GM12878 (cell line): ENCODE measurements at regions not wholly inside any gene's neighbourhood (a gene's known extent, or its start where the extent isn't known, plus 50 kb on each side); places are given as distances from the start of the nearest gene placed in this dataset.

Experiments
- ATAC-seq: fragments of 200-7000 bp; cut with Tn5 transposase; 3 replicates; pipeline ENCODE4 v1.9.1; 2020; ENCODE audit warnings: mild to moderate bottlenecking, moderate library complexity
- BruUV-seq: library from RNA; stranded (reverse); fragments of 400-500 nt; replicated peaks from 2 replicates; lab custom pipeline; 2021; lab: Mats Ljungman, UMichigan
- CTCF ChIA-PET: fragments of 300-600 bp; sonication (Branson Sonifier 250); formaldehyde crosslinking; extraction: SDS; loops from one replicate; lab custom pipeline; 2021; ENCODE audit warnings: inconsistent platforms; lab: Yijun Ruan, JAX
- POLR2A ChIA-PET: fragments of 350-600 bp; formaldehyde crosslinking; extraction: SDS; loops from one replicate; lab custom pipeline; 2021; ENCODE audit warnings: inconsistent platforms; lab: Charles Lee
- RAD21 ChIA-PET: fragments of 300-600 bp; sonication (Branson Sonifier 250); formaldehyde crosslinking; loops from one replicate; lab custom pipeline; 2023; ENCODE audit warnings: antibody characterized with exemption; ENCODE audit not compliant: unreplicated experiment; lab: Charles Lee
- SMC1A ChIA-PET: fragments of 300-600 bp; sonication (Branson Sonifier 250); formaldehyde crosslinking; loops from one replicate; lab custom pipeline; 2023; ENCODE audit not compliant: unreplicated experiment, uncharacterized antibody; lab: Charles Lee
- DNase-seq: peaks from one replicate; pipeline ENCODE4 v3.0.0-alpha.2; 2011; ENCODE audit warnings: low read depth, low spot score
- FAIRE-seq: peaks from 3 replicates; lab custom pipeline; 2011; peaks lifted over from hg19 to GRCh38; lab: Jason Lieb, UNC
- H2AFZ ChIP-seq: 2 replicates; pipeline ENCODE4 v1.6.0; 2011; ENCODE audit warnings: low read depth, low read length, control low read depth; ENCODE audit not compliant: control insufficient read depth
- H3K27ac ChIP-seq: 2 replicates; pipeline ENCODE4 v1.5.1; 2011; ENCODE audit warnings: control low read depth; ENCODE audit not compliant: control insufficient read depth, insufficient read depth
- H3K27me3 ChIP-seq, 2 experiments: replicated peaks in 1 of 2; 2 replicates each; pipeline versions ENCODE4 v1.6.0 to v1.6.1; 2011; ENCODE audit warnings: low read length in 1 of 2; ENCODE audit not compliant: control insufficient read depth in 2 of 2, insufficient read depth in 2 of 2
- H3K36me3 ChIP-seq, 2 experiments: 2 replicates each; pipeline ENCODE4 v1.5.1; 2011; ENCODE audit warnings: low read length in 1 of 2; ENCODE audit not compliant: control insufficient read depth in 2 of 2, insufficient read depth in 2 of 2
- H3K4me1 ChIP-seq: 2 replicates; pipeline ENCODE4 v1.6.1; 2011; ENCODE audit warnings: mild to moderate bottlenecking, low read length, moderate library complexity, mixed read lengths; ENCODE audit not compliant: control insufficient read depth, insufficient read depth
- H3K4me2 ChIP-seq: 2 replicates; pipeline ENCODE4 v1.6.0; 2011; ENCODE audit warnings: control low read depth; ENCODE audit not compliant: control insufficient read depth, insufficient read depth
- H3K4me3 ChIP-seq: fragments of 200-600 bp; sonication (generic); 2 replicates; pipeline ENCODE4 v1.5.1; 2016
- H3K79me2 ChIP-seq: 2 replicates; pipeline ENCODE4 v1.6.0; 2011; ENCODE audit warnings: low read length; ENCODE audit not compliant: control insufficient read depth, insufficient read depth
- H3K9ac ChIP-seq: 2 replicates; pipeline ENCODE4 v1.8.0; 2011; ENCODE audit warnings: low read length, control low read depth, mixed read lengths; ENCODE audit not compliant: control insufficient read depth, insufficient read depth
- H3K9me3 ChIP-seq: replicated peaks from 3 replicates; pipeline ENCODE4 v1.5.1; 2011; ENCODE audit warnings: mild to moderate bottlenecking, low read length; ENCODE audit not compliant: control insufficient read depth, insufficient read depth
- H4K20me1 ChIP-seq: 2 replicates; pipeline ENCODE4 v1.6.0; 2011; ENCODE audit not compliant: control insufficient read depth, insufficient read depth
- ATF7 ChIP-seq: fragments of 450-650 bp; IDR thresholded peaks from 2 replicates; pipeline ENCODE4 v1.6.1; 2016; ENCODE audit warnings: low read depth, mild to moderate bottlenecking
- EED ChIP-seq: sonication (generic); IDR thresholded peaks from 2 replicates; pipeline ENCODE4 v1.6.1; 2016; ENCODE audit warnings: antibody characterized with exemption, low read depth
- HDAC2 ChIP-seq: fragments of 200-600 bp; sonication (generic); IDR thresholded peaks from 2 replicates; pipeline ENCODE4 v1.6.1; 2017
- HDGF ChIP-seq: fragments of 450-650 bp; IDR thresholded peaks from 2 replicates; pipeline ENCODE4 v1.6.1; 2016; ENCODE audit warnings: antibody characterized with exemption
- IKZF1 ChIP-seq: fragments of 450-650 bp; conservative IDR thresholded peaks from 2 replicates; pipeline ENCODE4 v1.6.1; 2017; ENCODE audit warnings: antibody characterized with exemption, mild to moderate bottlenecking
- KLF5 ChIP-seq: fragments of 450-650 bp; IDR thresholded peaks from 2 replicates; pipeline ENCODE4 v1.6.1; 2014; ENCODE audit warnings: mild to moderate bottlenecking; ENCODE audit not compliant: partially characterized antibody
- PML ChIP-seq: IDR thresholded peaks from 2 replicates; pipeline ENCODE4 v1.6.1; 2012; ENCODE audit warnings: low read length, inconsistent platforms
- RFX5 ChIP-seq: IDR thresholded peaks from 2 replicates; pipeline ENCODE4 v1.6.1; 2011; ENCODE audit warnings: low read depth, low read length, improper control_type of control experiment
- SMC3 ChIP-seq: IDR thresholded peaks from 2 replicates; pipeline ENCODE4 v1.6.1; 2011; ENCODE audit warnings: low read length, improper control_type of control experiment, borderline replicate concordance
- SPI1 ChIP-seq: IDR thresholded peaks from 2 replicates; pipeline ENCODE4 v1.6.1; 2011; ENCODE audit warnings: low read depth, mild to moderate bottlenecking, low read length, moderate library complexity, borderline replicate concordance; ENCODE audit not compliant: insufficient read depth
- STAT1 ChIP-seq: fragments of 450-650 bp; conservative IDR thresholded peaks from 2 replicates; pipeline ENCODE4 v1.6.1; 2014; ENCODE audit warnings: antibody characterized with exemption, mild to moderate bottlenecking
- TCF12 ChIP-seq: IDR thresholded peaks from 2 replicates; pipeline ENCODE4 v1.6.1; 2011; ENCODE audit warnings: low read depth, mild to moderate bottlenecking, low read length
- WGBS: methylation state at CpG from one replicate; pipeline ENCODE4 v1.1.6; 2016; ENCODE audit warnings: low lambda C conversion rate; ENCODE audit not compliant: insufficient replicate concordance, insufficient coverage; ENCODE audit errors: missing lambda C conversion rate; 5-methylcytosine and 5-hydroxymethylcytosine counted together
- in situ Hi-C: fragments of 300-500 bp; cut with MboI; formaldehyde crosslinking; loops from 9 replicates; pipeline ENCODE4 v1.14.3; 2018; ENCODE audit warnings: mixed read lengths
- intact Hi-C: fragments of 100-400 bp; cut with micrococcal nuclease; formaldehyde crosslinking; loops from one replicate; pipeline ENCODE4 v1.14.2; 2022; ENCODE audit not compliant: unreplicated experiment
- TF ChIP-seq, protein P1 (sequence below): fragments of 450-650 bp; formaldehyde crosslinking; IDR thresholded peaks from 2 replicates; pipeline ENCODE4 v1.4.0; 2022; ENCODE audit warnings: mild to moderate bottlenecking, moderate library complexity
- TF ChIP-seq, protein P2 (sequence below): IDR thresholded peaks from 2 replicates; pipeline ENCODE4 v1.6.1; 2011; ENCODE audit warnings: borderline replicate concordance, low read depth, mild to moderate bottlenecking, moderate library complexity, low read length; ENCODE audit not compliant: insufficient read depth, poor library complexity, severe bottlenecking

DNA sequence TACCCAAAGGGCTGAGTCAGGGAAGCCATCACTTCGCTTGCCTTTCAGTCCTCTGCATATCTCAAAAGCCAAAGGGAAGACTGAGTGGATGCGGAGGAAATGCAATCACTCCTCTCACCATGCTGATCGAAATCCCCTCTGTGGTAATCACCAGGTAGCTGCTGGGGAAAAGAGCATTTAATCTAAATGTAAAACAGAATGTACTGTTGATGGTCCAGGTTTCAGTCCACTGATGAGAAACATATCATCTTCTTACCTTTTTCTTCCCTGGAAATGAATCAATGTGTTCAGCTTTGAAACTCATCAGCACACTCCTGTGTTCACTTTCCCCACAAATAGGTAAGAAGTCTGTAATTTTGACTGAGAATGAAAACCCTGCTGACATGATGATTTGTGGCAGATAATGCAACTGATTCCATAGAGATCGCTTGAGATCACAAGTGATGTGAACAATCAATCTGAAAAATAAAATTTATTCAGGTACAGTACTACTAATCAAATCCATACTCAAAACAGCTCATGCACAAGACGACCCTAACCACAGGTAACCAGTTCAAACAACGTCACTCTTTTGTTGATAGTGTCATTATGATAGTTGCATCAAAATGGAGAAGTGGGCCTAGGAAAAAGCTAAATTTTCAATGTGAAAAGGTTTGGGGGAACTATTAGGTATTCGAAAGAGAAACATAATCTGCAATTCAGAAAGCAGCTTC is 454.0 kb upstream of the RGMB start:
- peak; percentile 26; the same call in 1 of the 2 replicates for TF ChIP-seq SPI1
- no peak for TF ChIP-seq SMC3
- no peak for TF ChIP-seq ATF7
- no peak for TF ChIP-seq HDGF
- TF ChIP-seq RFX5: no peak
- Histone ChIP-seq H3K79me2 (no peaks in the 10 kb centered on the region), H3K9me3 (no peaks in the 10 kb centered on the region), H3K4me3 (no peak overlapping the region), H3K4me1 (no peaks in the 10 kb centered on the region), H3K27me3 (no peaks in the 10 kb centered on the region), H3K9ac (no peak overlapping the region), H3K4me2 (no peak overlapping the region), H2AFZ (no peak overlapping the region), H4K20me1 (no peaks in the 10 kb centered on the region), H3K36me3 (no peaks in the 10 kb centered on the region), H3K27ac (no peak overlapping the region)
- POLR2A ChIA-PET: no interaction called here
- 21% methylated on average over 7 of the region's 7 CpGs for WGBS
- in situ Hi-C loops (no loop called here), intact Hi-C loops (no loop called here)
- no peak for FAIRE-seq
- peak; percentile 71 for ATAC-seq
- BruUV-seq: no TSS peak
- CTCF ChIA-PET: interaction anchor here (0.6 to 1.1 kb wide), 3 partner anchors 9 to 36 kb away, joined by 3 to 6 read pairs (median 4); no protein-coding TSS in a partner anchor
- SMC1A ChIA-PET: interaction anchor here (0.6 to 1.9 kb wide), 8 partner anchors 9 to 1040 kb away, joined by 3 to 6 read pairs (median 4); no protein-coding TSS in a partner anchor
- RAD21 ChIA-PET: no interaction called here
- no peak for DNase-seq

DNA sequence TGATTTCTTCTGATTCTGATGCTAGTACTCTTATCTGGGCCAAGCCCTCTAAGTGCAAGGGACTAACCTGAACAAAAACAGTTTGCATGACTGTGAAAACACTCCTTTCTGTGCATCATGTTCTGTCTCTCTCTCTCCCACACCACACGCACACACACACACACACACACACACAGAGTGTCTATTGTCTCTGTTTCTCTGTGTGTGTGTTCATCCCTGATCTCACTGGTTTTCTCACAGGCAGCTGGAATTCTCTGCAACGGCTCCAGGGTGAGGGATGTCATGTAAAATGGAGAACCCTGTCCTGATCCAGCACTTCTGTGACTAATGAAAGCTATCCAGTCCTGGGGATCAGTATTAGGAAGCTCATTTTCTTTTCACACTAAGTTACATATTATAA is 453.1 kb upstream of the RGMB start:
- ChIA-PET RAD21 (no interaction called here), POLR2A (interaction anchor here (0.5 to 1.2 kb wide), 3 partner anchors 9 to 53 kb away, joined by 3 to 6 read pairs (median 3); no protein-coding TSS in a partner anchor), SMC1A (interaction anchor here (0.9 to 1.9 kb wide), 3 partner anchors 10 to 770 kb away, joined by 4 read pairs; no protein-coding TSS in a partner anchor), CTCF (interaction anchor here (1.1 kb wide), 1 partner anchor 10 kb away, joined by 6 read pairs; no protein-coding TSS in a partner anchor)
- Histone ChIP-seq H3K9me3 (no peaks in the 10 kb centered on the region), H3K4me1 (no peaks in the 10 kb centered on the region), H3K4me2 (no peak overlapping the region), H3K36me3 (no peaks in the 10 kb centered on the region), H4K20me1 (no peaks in the 10 kb centered on the region), H3K27ac (no peak overlapping the region), H2AFZ (no peak overlapping the region), H3K9ac (no peak overlapping the region), H3K4me3 (no peak overlapping the region), H3K27me3 (no peaks in the 10 kb centered on the region), H3K79me2 (no peaks in the 10 kb centered on the region)
- FAIRE-seq (no peak), DNase-seq (no peak), ATAC-seq (peak; percentile 35; the same call in 2 of the 3 replicates)
- intact Hi-C loops: no loop called here
- BruUV-seq: no TSS peak
- 6% methylated on average over 2 of the region's 2 CpGs for WGBS
- in situ Hi-C loops: no loop called here
- no peak for TF ChIP-seq IKZF1
- no peak for TF ChIP-seq EED
- TF ChIP-seq STAT1: no peak
- no peak for TF ChIP-seq PML
- TF ChIP-seq KLF5: no peak
- no peak for TF ChIP-seq HDGF
- TF ChIP-seq, protein P1, sequence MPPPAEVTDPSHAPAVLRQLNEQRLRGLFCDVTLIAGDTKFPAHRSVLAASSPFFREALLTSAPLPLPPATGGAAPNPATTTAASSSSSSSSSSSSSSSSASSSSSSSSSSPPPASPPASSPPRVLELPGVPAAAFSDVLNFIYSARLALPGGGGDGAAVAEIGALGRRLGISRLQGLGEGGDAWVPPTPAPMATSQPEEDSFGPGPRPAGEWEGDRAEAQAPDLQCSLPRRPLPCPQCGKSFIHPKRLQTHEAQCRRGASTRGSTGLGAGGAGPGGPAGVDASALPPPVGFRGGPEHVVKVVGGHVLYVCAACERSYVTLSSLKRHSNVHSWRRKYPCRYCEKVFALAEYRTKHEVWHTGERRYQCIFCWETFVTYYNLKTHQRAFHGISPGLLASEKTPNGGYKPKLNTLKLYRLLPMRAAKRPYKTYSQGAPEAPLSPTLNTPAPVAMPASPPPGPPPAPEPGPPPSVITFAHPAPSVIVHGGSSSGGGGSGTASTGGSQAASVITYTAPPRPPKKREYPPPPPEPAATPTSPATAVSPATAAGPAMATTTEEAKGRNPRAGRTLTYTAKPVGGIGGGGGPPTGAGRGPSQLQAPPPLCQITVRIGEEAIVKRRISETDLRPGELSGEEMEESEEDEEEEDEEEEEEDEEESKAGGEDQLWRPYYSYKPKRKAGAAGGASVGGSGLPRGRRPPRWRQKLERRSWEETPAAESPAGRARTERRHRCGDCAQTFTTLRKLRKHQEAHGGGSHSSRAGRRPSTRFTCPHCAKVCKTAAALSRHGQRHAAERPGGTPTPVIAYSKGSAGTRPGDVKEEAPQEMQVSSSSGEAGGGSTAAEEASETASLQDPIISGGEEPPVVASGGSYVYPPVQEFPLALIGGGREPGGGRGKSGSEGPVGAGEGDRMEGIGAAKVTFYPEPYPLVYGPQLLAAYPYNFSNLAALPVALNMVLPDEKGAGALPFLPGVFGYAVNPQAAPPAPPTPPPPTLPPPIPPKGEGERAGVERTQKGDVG (CRISPR knock-in tag): no peak
- no peak for TF ChIP-seq HDAC2
- TF ChIP-seq TCF12: no peak
- TF ChIP-seq, protein P2, sequence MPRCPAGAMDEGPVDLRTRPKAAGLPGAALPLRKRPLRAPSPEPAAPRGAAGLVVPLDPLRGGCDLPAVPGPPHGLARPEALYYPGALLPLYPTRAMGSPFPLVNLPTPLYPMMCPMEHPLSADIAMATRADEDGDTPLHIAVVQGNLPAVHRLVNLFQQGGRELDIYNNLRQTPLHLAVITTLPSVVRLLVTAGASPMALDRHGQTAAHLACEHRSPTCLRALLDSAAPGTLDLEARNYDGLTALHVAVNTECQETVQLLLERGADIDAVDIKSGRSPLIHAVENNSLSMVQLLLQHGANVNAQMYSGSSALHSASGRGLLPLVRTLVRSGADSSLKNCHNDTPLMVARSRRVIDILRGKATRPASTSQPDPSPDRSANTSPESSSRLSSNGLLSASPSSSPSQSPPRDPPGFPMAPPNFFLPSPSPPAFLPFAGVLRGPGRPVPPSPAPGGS: no peak
